Transverse colon (tissue), 4 donors: ENCODE measurements at regions not wholly inside any gene's neighbourhood (a gene's known extent, or its start where the extent isn't known, plus 50 kb on each side); places are given as distances from the start of the nearest gene placed in this dataset.

Source experiments
- POLR2A ChIP-seq: fragments of 450-650 bp; IDR thresholded peaks from one replicate; pipeline ENCODE4 v1.6.1; 2016; ENCODE audit warnings: antibody characterized with exemption, mild to moderate bottlenecking, moderate library complexity
- POLR2AphosphoS5 ChIP-seq, 3 donors: sonication (generic); formaldehyde crosslinking; IDR thresholded peaks; one replicate each; pipeline ENCODE4 v1.6.1; 2016; ENCODE audit warnings: antibody characterized with exemption in 3 of 3
- TF ChIP-seq, protein P1 (sequence below), 5 experiments: fragments of 200-600 bp in 3 of 5; fragments of 450-650 bp in 2 of 5; sonication (generic) in 3 of 5; IDR thresholded peaks; 1 replicate in 2 of 5; 2 replicates in 3 of 5; pipeline ENCODE4 v1.5.1; 2016 to 2017; ENCODE audit warnings: antibody characterized with exemption in 5 of 5, inconsistent platforms in 3 of 5, mild to moderate bottlenecking in 2 of 5, moderate library complexity in 1 of 5

DNA sequence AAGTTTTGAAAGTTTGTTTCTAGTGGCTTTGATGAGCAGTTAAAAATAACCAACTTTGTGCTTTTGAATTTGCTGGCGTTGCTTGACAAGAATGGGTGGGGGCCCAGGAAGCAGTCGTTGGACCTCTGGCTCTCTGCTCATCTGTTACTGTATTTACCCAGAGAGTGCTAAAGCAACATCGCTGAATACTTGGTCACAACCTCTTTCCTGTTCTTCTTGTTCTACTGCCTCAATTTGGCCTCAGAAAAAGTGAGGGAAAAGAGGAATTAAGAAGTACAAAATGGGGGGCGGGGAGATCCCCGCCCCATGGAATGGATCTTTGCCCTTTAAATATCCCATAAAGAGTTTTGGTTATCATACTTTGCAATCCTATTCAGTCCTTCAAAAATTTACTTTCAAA is 221.5 kb upstream of the G2E3 start:
- no peak for TF ChIP-seq POLR2AphosphoS5 (IDR thresholded peaks at IDR 0.05)
- TF ChIP-seq POLR2A: no peak
- TF ChIP-seq, protein P1, sequence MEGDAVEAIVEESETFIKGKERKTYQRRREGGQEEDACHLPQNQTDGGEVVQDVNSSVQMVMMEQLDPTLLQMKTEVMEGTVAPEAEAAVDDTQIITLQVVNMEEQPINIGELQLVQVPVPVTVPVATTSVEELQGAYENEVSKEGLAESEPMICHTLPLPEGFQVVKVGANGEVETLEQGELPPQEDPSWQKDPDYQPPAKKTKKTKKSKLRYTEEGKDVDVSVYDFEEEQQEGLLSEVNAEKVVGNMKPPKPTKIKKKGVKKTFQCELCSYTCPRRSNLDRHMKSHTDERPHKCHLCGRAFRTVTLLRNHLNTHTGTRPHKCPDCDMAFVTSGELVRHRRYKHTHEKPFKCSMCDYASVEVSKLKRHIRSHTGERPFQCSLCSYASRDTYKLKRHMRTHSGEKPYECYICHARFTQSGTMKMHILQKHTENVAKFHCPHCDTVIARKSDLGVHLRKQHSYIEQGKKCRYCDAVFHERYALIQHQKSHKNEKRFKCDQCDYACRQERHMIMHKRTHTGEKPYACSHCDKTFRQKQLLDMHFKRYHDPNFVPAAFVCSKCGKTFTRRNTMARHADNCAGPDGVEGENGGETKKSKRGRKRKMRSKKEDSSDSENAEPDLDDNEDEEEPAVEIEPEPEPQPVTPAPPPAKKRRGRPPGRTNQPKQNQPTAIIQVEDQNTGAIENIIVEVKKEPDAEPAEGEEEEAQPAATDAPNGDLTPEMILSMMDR (IDR thresholded peaks at IDR 0.05): no peak
